ENCODE measurements at regions not wholly inside any gene's neighbourhood (a gene's known extent, or its start where the extent isn't known, plus 50 kb on each side); places are given as distances from the start of the nearest gene placed in this dataset.

DNA sequence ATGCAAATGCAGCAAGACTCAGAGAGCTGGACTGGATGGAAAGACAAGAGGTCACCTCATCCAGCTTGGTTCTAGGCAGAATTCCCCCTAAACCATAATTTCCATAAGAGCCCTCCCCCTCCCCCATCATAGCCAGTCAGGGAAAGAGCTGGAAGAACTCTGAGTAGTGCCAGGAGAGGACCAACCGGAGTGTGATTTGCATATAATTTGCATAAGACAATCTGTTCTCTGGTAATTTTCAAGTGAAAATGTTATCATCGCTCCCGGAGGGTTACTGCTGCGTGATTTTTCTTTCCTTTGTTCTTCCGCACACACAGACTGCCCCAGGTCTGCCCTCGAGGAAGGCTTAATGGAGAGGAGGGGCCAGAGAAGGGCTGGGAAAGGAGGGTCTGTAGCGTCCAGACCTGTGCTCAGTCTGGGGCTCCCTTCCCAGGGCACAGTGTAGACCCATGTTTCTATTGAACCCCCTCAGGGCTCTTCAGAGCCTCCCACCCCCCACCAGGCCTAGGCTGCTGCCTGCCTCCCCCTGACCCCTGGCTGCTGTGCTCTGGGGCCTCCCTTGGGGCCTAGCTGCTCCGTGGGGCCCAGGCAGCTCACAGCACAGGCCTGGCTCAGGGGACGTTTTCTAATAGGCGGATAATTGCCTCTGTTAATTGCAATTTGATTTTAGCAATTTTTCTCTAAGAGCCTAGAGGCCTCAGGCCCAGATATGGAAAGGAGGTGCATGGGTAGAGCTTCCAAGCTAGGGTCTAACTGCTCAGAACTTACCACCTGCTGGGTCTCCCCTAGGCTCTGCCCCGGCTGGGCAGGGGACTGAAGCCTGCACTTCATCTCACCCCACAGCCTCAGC, 90.4 kb upstream of the PJA1 start:
- TF ChIP-seq, protein P1, sequence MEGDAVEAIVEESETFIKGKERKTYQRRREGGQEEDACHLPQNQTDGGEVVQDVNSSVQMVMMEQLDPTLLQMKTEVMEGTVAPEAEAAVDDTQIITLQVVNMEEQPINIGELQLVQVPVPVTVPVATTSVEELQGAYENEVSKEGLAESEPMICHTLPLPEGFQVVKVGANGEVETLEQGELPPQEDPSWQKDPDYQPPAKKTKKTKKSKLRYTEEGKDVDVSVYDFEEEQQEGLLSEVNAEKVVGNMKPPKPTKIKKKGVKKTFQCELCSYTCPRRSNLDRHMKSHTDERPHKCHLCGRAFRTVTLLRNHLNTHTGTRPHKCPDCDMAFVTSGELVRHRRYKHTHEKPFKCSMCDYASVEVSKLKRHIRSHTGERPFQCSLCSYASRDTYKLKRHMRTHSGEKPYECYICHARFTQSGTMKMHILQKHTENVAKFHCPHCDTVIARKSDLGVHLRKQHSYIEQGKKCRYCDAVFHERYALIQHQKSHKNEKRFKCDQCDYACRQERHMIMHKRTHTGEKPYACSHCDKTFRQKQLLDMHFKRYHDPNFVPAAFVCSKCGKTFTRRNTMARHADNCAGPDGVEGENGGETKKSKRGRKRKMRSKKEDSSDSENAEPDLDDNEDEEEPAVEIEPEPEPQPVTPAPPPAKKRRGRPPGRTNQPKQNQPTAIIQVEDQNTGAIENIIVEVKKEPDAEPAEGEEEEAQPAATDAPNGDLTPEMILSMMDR (IDR thresholded peaks at IDR 0.05; ENCODE audit: control extremely low read depth, extremely low read depth) = no peak
- Histone ChIP-seq H3K9me3 (ENCODE audit: control insufficient read depth in 4 of 4, insufficient read depth in 3 of 4, low read length in 3 of 4) (peaks cover 0 to 2% (median 0%) of the 10 kb centered on the region in 4 donors), H3K27me3 (ENCODE audit: control insufficient read depth in 3 of 3, insufficient read depth in 3 of 3, low read length in 2 of 3) (peaks cover 0 to 6% (median 5%) of the 10 kb centered on the region in 3 donors), H3K36me3 (ENCODE audit: control insufficient read depth in 4 of 4, insufficient read depth in 4 of 4, low read length in 4 of 4) (no peaks in the 10 kb centered on the region), H3K4me1 (ENCODE audit: control insufficient read depth in 5 of 5, insufficient read depth in 5 of 5, low read length in 5 of 5) (peaks cover 0 to 26% (median 0%) of the 10 kb centered on the region in 5 donors), H3K9ac (ENCODE audit: insufficient read depth in 1 of 2, low read length in 2 of 2) (peak overlapping the region in 1 of 2 donors; percentile 34), H3K4me3 (no peak overlapping the region), H3K27ac (ENCODE audit: low read depth in 1 of 2, low read length in 1 of 2) (no peak overlapping the region)
- ATAC-seq (ENCODE audit: insufficient read depth, low FRiP score) (no peak), DNase-seq (peak in 2 of 3 donors; percentile 19 to 31)
- 74 to 92% methylated on average over 9 to 11 of the region's 11 CpGs for WGBS, 2 donors

DNA sequence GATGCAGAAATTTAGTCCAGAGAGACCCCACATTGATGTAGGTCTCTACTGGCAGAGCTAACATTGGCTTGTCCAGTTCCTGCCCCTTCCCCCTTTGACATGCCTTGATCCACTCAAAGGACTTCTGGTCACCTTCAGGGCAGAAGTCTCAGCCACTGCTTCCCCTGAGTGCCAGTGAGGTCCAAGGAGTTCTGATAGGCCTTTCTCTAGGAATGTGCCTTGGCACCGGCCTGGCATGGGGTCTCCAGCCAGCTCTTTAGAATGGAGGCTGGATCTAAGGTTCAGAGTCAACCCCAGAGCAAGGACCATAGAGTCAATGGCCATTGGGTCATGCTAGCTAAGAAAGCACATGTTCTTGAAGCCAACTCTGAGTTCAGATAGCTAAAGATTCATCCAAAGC, 88.6 kb upstream of the PJA1 start:
- TF ChIP-seq, protein P1 (IDR thresholded peaks at IDR 0.05; ENCODE audit: control extremely low read depth, extremely low read depth) = no peak
- Histone ChIP-seq H3K4me3 (no peak overlapping the region), H3K9me3 (ENCODE audit: control insufficient read depth in 4 of 4, insufficient read depth in 3 of 4, low read length in 3 of 4) (peaks cover 0 to 2% (median 0%) of the 10 kb centered on the region in 4 donors), H3K36me3 (ENCODE audit: control insufficient read depth in 4 of 4, insufficient read depth in 4 of 4, low read length in 4 of 4) (no peaks in the 10 kb centered on the region), H3K9ac (ENCODE audit: insufficient read depth in 1 of 2, low read length in 2 of 2) (no peak overlapping the region), H3K4me1 (ENCODE audit: control insufficient read depth in 5 of 5, insufficient read depth in 5 of 5, low read length in 5 of 5) (peaks cover 0 to 26% (median 0%) of the 10 kb centered on the region in 5 donors), H3K27me3 (ENCODE audit: control insufficient read depth in 3 of 3, insufficient read depth in 3 of 3, low read length in 2 of 3) (peaks cover 0 to 5% (median 3%) of the 10 kb centered on the region in 3 donors), H3K27ac (ENCODE audit: low read depth in 1 of 2, low read length in 1 of 2) (no peak overlapping the region)
- WGBS, 2 donors = 69 to 100% methylated on average over 1 of the region's 1 CpG
- DNase-seq (no peak), ATAC-seq (ENCODE audit: insufficient read depth, low FRiP score) (no peak)

DNA sequence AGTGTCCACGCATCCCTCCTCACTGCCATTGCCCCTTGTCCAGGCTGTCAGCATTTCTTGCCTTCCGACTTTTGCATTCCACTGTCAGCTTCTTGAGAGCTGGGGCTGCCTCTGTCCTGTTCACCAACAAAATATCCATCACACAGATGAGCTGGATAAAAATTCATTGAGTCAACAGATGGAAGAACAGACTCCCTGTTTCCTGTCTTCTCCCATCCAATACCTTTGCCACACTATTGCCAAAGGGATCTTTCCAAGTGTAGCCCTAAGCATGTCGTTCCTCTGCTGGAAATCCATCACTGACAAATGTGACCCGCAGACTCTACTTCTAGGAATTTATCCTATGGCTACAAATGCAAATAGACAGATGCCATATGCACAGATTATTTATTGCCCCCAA, 78.0 kb upstream of the PJA1 start:
- DNase-seq (no peak), ATAC-seq (ENCODE audit: insufficient read depth, low FRiP score) (no peak)

More for the DNA sequence above, 78.0 kb upstream of the PJA1 start:
- Histone ChIP-seq H3K9me3 (ENCODE audit: control insufficient read depth in 4 of 4, insufficient read depth in 3 of 4, low read length in 3 of 4) (peaks cover 0 to 2% (median 0%) of the 10 kb centered on the region in 4 donors), H3K9ac (ENCODE audit: insufficient read depth in 1 of 2, low read length in 2 of 2) (no peak overlapping the region), H3K4me1 (ENCODE audit: control insufficient read depth in 5 of 5, insufficient read depth in 5 of 5, low read length in 5 of 5) (peaks cover 0 to 6% (median 0%) of the 10 kb centered on the region in 5 donors), H3K36me3 (ENCODE audit: control insufficient read depth in 4 of 4, insufficient read depth in 4 of 4, low read length in 4 of 4) (no peaks in the 10 kb centered on the region), H3K27ac (ENCODE audit: low read depth in 1 of 2, low read length in 1 of 2) (no peak overlapping the region), H3K27me3 (ENCODE audit: control insufficient read depth in 3 of 3, insufficient read depth in 3 of 3, low read length in 2 of 3) (peaks cover 0 to 3% (median 3%) of the 10 kb centered on the region in 3 donors), H3K4me3 (no peak overlapping the region)
- WGBS, 2 donors = 69 to 92% methylated on average over 4 of the region's 4 CpGs
- TF ChIP-seq, protein P1 (IDR thresholded peaks at IDR 0.05; ENCODE audit: control extremely low read depth, extremely low read depth) = no peak

Measured in lung (tissue), 11 donors.